H9 (cell line): ENCODE measurements at regions not wholly inside any gene's neighbourhood (a gene's known extent, or its start where the extent isn't known, plus 50 kb on each side); places are given as distances from the start of the nearest gene placed in this dataset.

Experiments
- DNase-seq: peaks from one replicate; pipeline ENCODE4 v3.0.0-alpha.2; 2017
- H2AFZ ChIP-seq: one replicate; pipeline ENCODE4 v1.6.1; 2013; ENCODE audit warnings: mild to moderate bottlenecking, low read length, control low read depth, moderate library complexity
- H2AK5ac ChIP-seq: 2 replicates; pipeline ENCODE4 v1.6.1; 2013; ENCODE audit warnings: low read length, control low read depth, mixed read lengths; ENCODE audit not compliant: insufficient read length
- H2BK120ac ChIP-seq: one replicate; pipeline ENCODE4 v1.6.1; 2013; ENCODE audit warnings: low read depth, mild to moderate bottlenecking, low read length, control low read depth, inconsistent platforms; ENCODE audit not compliant: poor library complexity, severe bottlenecking
- H2BK12ac ChIP-seq: 2 replicates; pipeline ENCODE4 v1.6.1; 2013; ENCODE audit warnings: low read length, control low read depth, mixed read lengths, low read depth; ENCODE audit not compliant: insufficient read length
- H2BK15ac ChIP-seq: 2 replicates; pipeline ENCODE4 v1.6.1; 2013; ENCODE audit warnings: low read depth, low read length, control low read depth
- H2BK20ac ChIP-seq: one replicate; pipeline ENCODE4 v1.6.1; 2013; ENCODE audit warnings: low read depth, mild to moderate bottlenecking, low read length, control low read depth, inconsistent platforms; ENCODE audit not compliant: poor library complexity, severe bottlenecking
- H2BK5ac ChIP-seq: 2 replicates; pipeline ENCODE4 v1.6.1; 2013; ENCODE audit warnings: low read length, control low read depth, mixed read lengths; ENCODE audit not compliant: insufficient read length
- H3K14ac ChIP-seq: 2 replicates; pipeline ENCODE4 v1.6.1; 2013; ENCODE audit warnings: low read length, control low read depth; ENCODE audit not compliant: insufficient read depth
- H3K18ac ChIP-seq: 2 replicates; pipeline ENCODE4 v1.6.1; 2013; ENCODE audit warnings: low read depth, mild to moderate bottlenecking, mixed read lengths, low read length, control low read depth; ENCODE audit not compliant: insufficient read length
- H3K23ac ChIP-seq: 2 replicates; pipeline ENCODE4 v1.6.1; 2013; ENCODE audit warnings: low read length, control low read depth, mixed read lengths, low read depth; ENCODE audit not compliant: insufficient read length
- H3K23me2 ChIP-seq: 2 replicates; pipeline ENCODE4 v1.6.1; 2013; ENCODE audit warnings: low read depth, mild to moderate bottlenecking, mixed read lengths, low read length, control low read depth; ENCODE audit not compliant: insufficient read length, poor library complexity, severe bottlenecking
- H3K27ac ChIP-seq: 2 replicates; pipeline ENCODE4 v1.5.1; 2013; ENCODE audit warnings: low read length, control low read depth, mixed read lengths, low read depth; ENCODE audit not compliant: insufficient read length
- H3K27me3 ChIP-seq: 2 replicates; pipeline ENCODE4 v1.6.1; 2013; ENCODE audit warnings: low read length, control low read depth, inconsistent platforms; ENCODE audit not compliant: insufficient read depth
- H3K4ac ChIP-seq: 2 replicates; pipeline ENCODE4 v1.6.1; 2013; ENCODE audit warnings: low read depth, mild to moderate bottlenecking, control low read depth, inconsistent platforms, low read length, moderate library complexity
- H3K4me1 ChIP-seq: 2 replicates; pipeline ENCODE4 v1.6.1; 2013; ENCODE audit warnings: low read length, control low read depth, inconsistent platforms; ENCODE audit not compliant: insufficient read depth
- H3K4me2 ChIP-seq: 2 replicates; pipeline ENCODE4 v1.6.1; 2013; ENCODE audit warnings: low read length, control low read depth, mixed read lengths; ENCODE audit not compliant: insufficient read length, insufficient read depth
- H3K56ac ChIP-seq: 2 replicates; pipeline ENCODE4 v1.6.1; 2013; ENCODE audit warnings: low read depth, mild to moderate bottlenecking, mixed read lengths, low read length, control low read depth; ENCODE audit not compliant: insufficient read length
- H3K79me1 ChIP-seq: 2 replicates; pipeline ENCODE4 v1.6.1; 2013; ENCODE audit warnings: low read depth, mild to moderate bottlenecking, moderate library complexity, low read length, control low read depth, inconsistent platforms; ENCODE audit not compliant: insufficient read depth, poor library complexity, severe bottlenecking
- H3K79me2 ChIP-seq: 2 replicates; pipeline ENCODE4 v1.6.1; 2013; ENCODE audit warnings: low read length, control low read depth, inconsistent platforms; ENCODE audit not compliant: insufficient read depth
- H3K9ac ChIP-seq: 2 replicates; pipeline ENCODE4 v1.6.1; 2013; ENCODE audit warnings: low read length, control low read depth, mixed read lengths; ENCODE audit not compliant: insufficient read length; ENCODE audit errors: extremely low read depth
- H3K9me3 ChIP-seq: one replicate; pipeline ENCODE4 v1.6.1; 2013; ENCODE audit warnings: low read depth, low read length, inconsistent platforms; ENCODE audit not compliant: control insufficient read depth
- H3T11ph ChIP-seq: one replicate; pipeline ENCODE4 v1.6.1; 2013; ENCODE audit warnings: mild to moderate bottlenecking, low read length, control low read depth, inconsistent platforms
- H4K20me1 ChIP-seq: one replicate; pipeline ENCODE4 v1.6.1; 2013; ENCODE audit not compliant: control insufficient read depth, insufficient read length, insufficient read depth
- H4K5ac ChIP-seq: 2 replicates; pipeline ENCODE4 v1.6.1; 2013; ENCODE audit warnings: low read depth, mild to moderate bottlenecking, mixed read lengths, low read length, control low read depth; ENCODE audit not compliant: insufficient read length
- H4K8ac ChIP-seq: replicated peaks from 2 replicates; pipeline ENCODE4 v1.6.1; 2013; ENCODE audit warnings: low read length, control low read depth, mixed read lengths, low read depth; ENCODE audit not compliant: insufficient read length
- H4K91ac ChIP-seq: 2 replicates; pipeline ENCODE4 v1.6.1; 2013; ENCODE audit warnings: low read depth, mild to moderate bottlenecking, moderate library complexity, mixed read lengths, low read length, control low read depth; ENCODE audit not compliant: insufficient read length
- H3K27ac Mint-ChIP-seq, 3 experiments: 2 replicates in 2 of 3; 3 replicates in 1 of 3; pipeline ENCODE4 v1.8.0; 2020 to 2021; ENCODE audit warnings: mixed read lengths in 3 of 3, mild to moderate bottlenecking in 1 of 3, moderate library complexity in 1 of 3
- H3K27me3 Mint-ChIP-seq: 2 replicates; pipeline ENCODE4 v1.8.0; 2021; ENCODE audit warnings: low read depth, mild to moderate bottlenecking, moderate library complexity, mixed read lengths
- H3K36me3 Mint-ChIP-seq, 3 experiments: 2 replicates in 2 of 3; 3 replicates in 1 of 3; pipeline ENCODE4 v1.8.0; 2020 to 2021; ENCODE audit warnings: low read depth in 3 of 3, mixed read lengths in 3 of 3; ENCODE audit not compliant: insufficient read depth in 1 of 3
- H3K4me1 Mint-ChIP-seq, 2 experiments: 2 replicates each; pipeline ENCODE4 v1.8.0; 2020; ENCODE audit warnings: mixed read lengths in 2 of 2
- H3K4me3 Mint-ChIP-seq, 2 experiments: 2 replicates in 1 of 2; 3 replicates in 1 of 2; pipeline ENCODE4 v1.8.0; 2020 to 2021; ENCODE audit warnings: mild to moderate bottlenecking in 2 of 2, mixed read lengths in 2 of 2, moderate library complexity in 1 of 2
- H3K9me3 Mint-ChIP-seq, 2 experiments: 2 replicates in 1 of 2; 3 replicates in 1 of 2; pipeline ENCODE4 v1.8.0; 2020; ENCODE audit warnings: mild to moderate bottlenecking in 2 of 2, mixed read lengths in 2 of 2, moderate library complexity in 1 of 2
- whole genome bisulfite sequencing: extraction: QIAGEN DNeasy Blood & Tissue Kit; methylation state at CpG from one replicate; pipeline ENCODE4 v1.1.7; 2013; ENCODE audit warnings: missing lambda C conversion rate, low lambda C conversion rate, mixed read lengths; ENCODE audit not compliant: insufficient read length; ENCODE audit errors: extremely low coverage; 5-methylcytosine and 5-hydroxymethylcytosine counted together
- TF ChIP-seq, protein P1 (sequence below): fragments of 200-600 bp; sonication (generic); conservative IDR thresholded peaks from 3 replicates; pipeline ENCODE4 v1.8.0; 2021; ENCODE audit warnings: antibody characterized with exemption, mild to moderate bottlenecking

DNA sequence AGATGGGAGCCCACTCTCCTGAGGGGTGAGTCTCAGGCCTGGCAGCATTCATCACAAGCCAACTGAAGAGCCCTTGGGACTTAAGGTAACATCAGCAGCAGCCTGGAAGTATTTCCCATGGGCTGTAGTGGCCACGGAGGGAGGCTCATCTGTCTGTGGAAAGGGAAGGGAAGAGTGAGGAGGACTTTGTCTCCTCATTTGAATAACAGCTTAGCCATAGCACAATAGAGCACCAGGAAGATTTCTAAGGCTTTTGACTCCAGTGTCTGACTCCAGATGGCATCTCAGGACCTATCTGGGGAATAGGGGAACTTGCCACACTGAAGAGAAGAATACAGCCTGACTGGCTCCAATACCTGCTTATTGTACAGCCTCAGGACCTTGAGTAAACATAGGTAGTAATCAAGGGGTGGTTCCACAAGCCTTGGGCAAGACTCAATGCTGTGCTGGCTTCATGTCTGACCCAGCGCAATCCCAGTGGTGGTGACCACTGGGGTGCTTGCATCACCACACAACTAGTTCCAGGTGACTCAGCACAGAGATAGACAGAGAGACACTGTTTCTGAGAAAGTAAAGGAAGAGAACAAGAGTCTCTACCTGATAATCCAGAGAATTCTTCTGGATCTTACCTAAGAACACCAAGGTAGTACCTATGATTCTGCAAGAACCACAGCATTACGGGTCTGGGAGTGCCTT lies 510.5 kb upstream of the CCDC179 start:
- H3T11ph ChIP-seq, result no peak overlapping the region
- H3K18ac ChIP-seq, result no peak overlapping the region
- no peak overlapping the region for H2AK5ac ChIP-seq
- Mint-ChIP-seq H3K4me3 (no peak overlapping the region), H3K27me3 (no peaks in the 10 kb centered on the region), H3K4me1 (peaks cover 6 to 8% of the 10 kb centered on the region in 2 experiments), H3K27ac (0 out of 7 replicates have a peak overlapping the region, but pooled peaks of 1 of the 3 experiments have one; percentile 77), H3K9me3 (peaks cover 0 to 2% of the 10 kb centered on the region in 2 experiments; a peak in 1 of 5 replicates), H3K36me3 (peaks cover 0 to 9% (median 3%) of the 10 kb centered on the region in 3 experiments; a peak in 3 of 7 replicates)
- H3K14ac ChIP-seq, result no peak overlapping the region
- H3K4ac ChIP-seq, result no peak overlapping the region
- H3K9ac ChIP-seq, result no peak overlapping the region
- H3K79me2 ChIP-seq, result no peaks in the 10 kb centered on the region
- WGBS, result no CpG with 5 or more reads among the region's 3 CpGs
- H4K91ac ChIP-seq, result no peak overlapping the region
- H3K23me2 ChIP-seq, result no peaks in the 10 kb centered on the region
- no peaks in the 10 kb centered on the region for H3K27me3 ChIP-seq
- H3K79me1 ChIP-seq, result no peaks in the 10 kb centered on the region
- no peak overlapping the region for H3K27ac ChIP-seq
- H4K8ac ChIP-seq, result no peak overlapping the region
- no peak overlapping the region for H2BK12ac ChIP-seq
- no peak overlapping the region for H3K56ac ChIP-seq
- H2BK5ac ChIP-seq, result no peak overlapping the region
- no peak overlapping the region for H2BK15ac ChIP-seq
- DNase-seq, result no peak
- TF ChIP-seq, protein P1, sequence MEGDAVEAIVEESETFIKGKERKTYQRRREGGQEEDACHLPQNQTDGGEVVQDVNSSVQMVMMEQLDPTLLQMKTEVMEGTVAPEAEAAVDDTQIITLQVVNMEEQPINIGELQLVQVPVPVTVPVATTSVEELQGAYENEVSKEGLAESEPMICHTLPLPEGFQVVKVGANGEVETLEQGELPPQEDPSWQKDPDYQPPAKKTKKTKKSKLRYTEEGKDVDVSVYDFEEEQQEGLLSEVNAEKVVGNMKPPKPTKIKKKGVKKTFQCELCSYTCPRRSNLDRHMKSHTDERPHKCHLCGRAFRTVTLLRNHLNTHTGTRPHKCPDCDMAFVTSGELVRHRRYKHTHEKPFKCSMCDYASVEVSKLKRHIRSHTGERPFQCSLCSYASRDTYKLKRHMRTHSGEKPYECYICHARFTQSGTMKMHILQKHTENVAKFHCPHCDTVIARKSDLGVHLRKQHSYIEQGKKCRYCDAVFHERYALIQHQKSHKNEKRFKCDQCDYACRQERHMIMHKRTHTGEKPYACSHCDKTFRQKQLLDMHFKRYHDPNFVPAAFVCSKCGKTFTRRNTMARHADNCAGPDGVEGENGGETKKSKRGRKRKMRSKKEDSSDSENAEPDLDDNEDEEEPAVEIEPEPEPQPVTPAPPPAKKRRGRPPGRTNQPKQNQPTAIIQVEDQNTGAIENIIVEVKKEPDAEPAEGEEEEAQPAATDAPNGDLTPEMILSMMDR, result no peak
- no peak overlapping the region for H4K5ac ChIP-seq
- no peaks in the 10 kb centered on the region for H3K4me1 ChIP-seq
- no peak overlapping the region for H3K23ac ChIP-seq
- H3K9me3 ChIP-seq, result no peaks in the 10 kb centered on the region
- H3K4me2 ChIP-seq, result no peak overlapping the region
- no peak overlapping the region for H2BK20ac ChIP-seq
- no peaks in the 10 kb centered on the region for H4K20me1 ChIP-seq
- no peak overlapping the region for H2AFZ ChIP-seq
- H2BK120ac ChIP-seq, result no peak overlapping the region
